Epithelial cell of esophagus (primary cell): ENCODE measurements at regions not wholly inside any gene's neighbourhood (a gene's known extent, or its start where the extent isn't known, plus 50 kb on each side); places are given as distances from the start of the nearest gene placed in this dataset.

Source experiments
- DNase-seq: peaks from one replicate; pipeline ENCODE4 v3.0.0; 2010; ENCODE audit warnings: low read depth
- H3K4me3 ChIP-seq: 2 replicates; pipeline ENCODE4 v1.5.1; 2011; ENCODE audit warnings: mild to moderate bottlenecking, low read length, control low read depth
- TF ChIP-seq, protein P1 (sequence below): IDR thresholded peaks from 2 replicates; pipeline ENCODE4 v1.5.1; 2011; ENCODE audit warnings: low read depth, mild to moderate bottlenecking, low read length, control low read depth, inconsistent platforms; ENCODE audit not compliant: insufficient read depth; ENCODE audit errors: missing control alignments

DNA sequence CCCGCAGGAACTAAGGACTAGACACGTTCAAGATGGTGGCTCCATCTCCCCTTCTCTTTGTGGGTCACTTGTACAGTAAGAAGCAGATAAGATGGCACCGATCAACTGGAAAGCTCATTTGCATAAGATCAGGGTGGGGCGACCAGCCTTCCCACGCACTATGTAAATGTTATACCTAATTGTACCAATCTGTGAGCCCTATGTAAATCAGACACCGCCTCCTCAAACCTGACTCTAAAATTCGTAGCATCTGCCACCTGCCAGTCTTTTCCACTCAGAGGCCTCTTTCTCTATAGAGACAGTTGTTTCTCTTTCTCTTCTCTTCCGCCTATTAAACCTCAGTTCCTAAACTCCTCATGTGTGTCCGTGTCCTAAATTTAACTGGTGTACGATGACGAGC lies 324.5 kb downstream of the PHF14 start:
- H3K4me3 ChIP-seq = no peak overlapping the region
- TF ChIP-seq, protein P1, sequence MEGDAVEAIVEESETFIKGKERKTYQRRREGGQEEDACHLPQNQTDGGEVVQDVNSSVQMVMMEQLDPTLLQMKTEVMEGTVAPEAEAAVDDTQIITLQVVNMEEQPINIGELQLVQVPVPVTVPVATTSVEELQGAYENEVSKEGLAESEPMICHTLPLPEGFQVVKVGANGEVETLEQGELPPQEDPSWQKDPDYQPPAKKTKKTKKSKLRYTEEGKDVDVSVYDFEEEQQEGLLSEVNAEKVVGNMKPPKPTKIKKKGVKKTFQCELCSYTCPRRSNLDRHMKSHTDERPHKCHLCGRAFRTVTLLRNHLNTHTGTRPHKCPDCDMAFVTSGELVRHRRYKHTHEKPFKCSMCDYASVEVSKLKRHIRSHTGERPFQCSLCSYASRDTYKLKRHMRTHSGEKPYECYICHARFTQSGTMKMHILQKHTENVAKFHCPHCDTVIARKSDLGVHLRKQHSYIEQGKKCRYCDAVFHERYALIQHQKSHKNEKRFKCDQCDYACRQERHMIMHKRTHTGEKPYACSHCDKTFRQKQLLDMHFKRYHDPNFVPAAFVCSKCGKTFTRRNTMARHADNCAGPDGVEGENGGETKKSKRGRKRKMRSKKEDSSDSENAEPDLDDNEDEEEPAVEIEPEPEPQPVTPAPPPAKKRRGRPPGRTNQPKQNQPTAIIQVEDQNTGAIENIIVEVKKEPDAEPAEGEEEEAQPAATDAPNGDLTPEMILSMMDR = no peak
- DNase-seq = no peak

DNA sequence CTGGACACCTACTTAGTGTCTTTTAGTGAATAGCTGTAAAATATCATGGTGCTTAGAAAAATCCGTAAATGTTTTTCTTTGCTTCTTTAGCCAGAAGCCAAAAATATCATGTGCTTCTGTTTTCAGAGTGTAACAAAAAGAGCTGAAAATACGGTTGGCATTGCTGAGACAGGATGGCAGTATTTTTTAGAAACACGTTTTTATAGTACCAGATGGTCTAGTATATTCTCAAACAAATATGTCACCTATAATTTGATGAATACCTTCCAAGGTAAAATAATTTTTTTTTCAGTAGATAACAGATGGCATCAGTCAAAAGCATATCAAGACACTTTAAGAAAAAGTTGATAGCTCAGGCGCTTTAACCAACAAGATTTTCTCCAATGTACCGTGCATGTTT lies 326.6 kb downstream of the PHF14 start:
- no peak for DNase-seq
- no peak overlapping the region for H3K4me3 ChIP-seq
- TF ChIP-seq, protein P1 = no peak

DNA sequence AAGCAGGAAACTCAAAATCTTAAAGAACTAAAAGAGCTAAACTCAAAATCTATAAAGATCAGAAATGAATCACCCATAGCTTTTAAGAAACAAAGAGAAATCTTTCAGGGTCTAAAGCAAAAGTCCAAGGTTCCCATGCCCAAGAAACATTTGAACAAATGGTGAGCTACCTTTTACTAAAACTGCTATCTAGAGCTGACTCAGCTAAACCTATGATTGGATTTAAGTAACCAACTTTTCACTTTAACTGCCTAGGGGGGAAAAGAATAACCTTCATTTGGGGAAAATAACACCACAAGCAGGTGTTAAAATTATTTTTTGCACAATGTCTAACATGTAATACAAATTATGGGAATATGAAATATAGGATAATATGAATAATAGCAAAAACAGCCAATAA lies 328.4 kb downstream of the PHF14 start:
- TF ChIP-seq, protein P1 = no peak
- no peak overlapping the region for H3K4me3 ChIP-seq
- DNase-seq = no peak

DNA sequence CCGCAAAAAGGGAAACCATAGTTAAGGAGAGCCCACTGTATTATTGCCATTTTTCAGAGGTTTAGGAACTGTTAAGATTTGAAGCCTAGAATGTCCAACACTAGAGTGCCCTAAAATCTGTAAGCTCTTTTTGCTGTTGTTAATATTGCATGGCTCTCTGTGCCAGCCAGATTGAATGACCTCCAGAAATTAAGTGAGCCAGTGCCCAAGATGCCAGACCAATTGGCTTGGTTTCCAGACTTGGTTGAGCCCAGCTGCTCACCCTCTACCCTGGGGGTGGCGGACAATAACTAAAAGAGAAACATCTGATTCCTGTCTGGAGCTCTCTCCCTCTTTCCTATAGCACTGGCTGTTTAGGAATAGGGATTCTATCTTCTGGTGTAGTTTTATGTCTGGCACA lies 340.1 kb downstream of the PHF14 start:
- DNase-seq = no peak
- H3K4me3 ChIP-seq = no peak overlapping the region
- TF ChIP-seq, protein P1 = no peak

DNA sequence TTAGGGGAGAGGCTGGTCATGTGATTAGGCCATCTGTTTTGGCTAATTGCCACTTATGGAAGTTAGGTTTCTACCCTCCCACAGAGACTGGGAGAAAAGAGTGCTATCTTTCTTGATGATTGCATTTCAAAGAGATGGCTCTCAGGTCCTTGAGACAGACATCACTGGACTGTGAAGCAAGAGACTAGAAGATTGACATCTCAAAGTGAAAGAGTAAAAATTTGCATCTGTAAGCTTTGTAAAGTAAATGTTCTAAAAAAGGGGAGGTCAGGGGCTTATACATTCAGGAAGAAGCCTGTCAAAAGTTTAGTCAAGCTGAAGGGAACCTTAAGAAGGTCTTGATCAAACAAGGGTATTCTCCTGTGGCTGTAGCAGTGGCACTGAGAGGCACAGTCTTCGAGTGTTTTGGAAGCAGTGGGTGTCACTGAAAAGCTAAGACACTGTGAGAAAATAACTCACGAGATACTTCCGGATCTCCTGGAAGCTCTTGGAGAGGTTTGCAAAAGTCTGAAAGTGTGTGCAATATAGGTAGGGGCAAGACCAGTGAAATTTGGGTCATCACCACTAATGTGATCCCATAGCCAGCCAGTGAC lies 342.1 kb downstream of the PHF14 start:
- DNase-seq = no peak
- TF ChIP-seq, protein P1 = no peak
- H3K4me3 ChIP-seq = no peak overlapping the region

DNA sequence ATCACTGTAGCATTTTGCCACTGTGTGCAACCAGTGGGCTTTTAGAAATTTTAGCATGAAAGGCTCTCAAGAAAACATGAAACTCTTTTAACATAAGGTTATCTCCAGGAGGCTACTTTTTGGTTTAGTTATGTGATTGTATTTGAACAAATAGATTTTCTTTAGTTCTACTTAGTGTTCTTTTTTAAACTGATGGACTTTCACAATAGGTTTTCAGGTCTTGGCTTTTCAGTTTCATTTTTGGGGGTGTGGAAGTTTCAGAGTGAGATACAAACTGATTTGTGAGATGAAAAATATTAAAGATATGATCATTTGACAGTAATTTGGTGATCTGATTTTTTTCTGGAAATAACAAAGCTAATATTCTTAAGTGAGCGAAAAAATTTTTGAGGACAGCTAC lies 344.1 kb downstream of the PHF14 start:
- DNase-seq = no peak
- TF ChIP-seq, protein P1 = no peak
- no peak overlapping the region for H3K4me3 ChIP-seq

DNA sequence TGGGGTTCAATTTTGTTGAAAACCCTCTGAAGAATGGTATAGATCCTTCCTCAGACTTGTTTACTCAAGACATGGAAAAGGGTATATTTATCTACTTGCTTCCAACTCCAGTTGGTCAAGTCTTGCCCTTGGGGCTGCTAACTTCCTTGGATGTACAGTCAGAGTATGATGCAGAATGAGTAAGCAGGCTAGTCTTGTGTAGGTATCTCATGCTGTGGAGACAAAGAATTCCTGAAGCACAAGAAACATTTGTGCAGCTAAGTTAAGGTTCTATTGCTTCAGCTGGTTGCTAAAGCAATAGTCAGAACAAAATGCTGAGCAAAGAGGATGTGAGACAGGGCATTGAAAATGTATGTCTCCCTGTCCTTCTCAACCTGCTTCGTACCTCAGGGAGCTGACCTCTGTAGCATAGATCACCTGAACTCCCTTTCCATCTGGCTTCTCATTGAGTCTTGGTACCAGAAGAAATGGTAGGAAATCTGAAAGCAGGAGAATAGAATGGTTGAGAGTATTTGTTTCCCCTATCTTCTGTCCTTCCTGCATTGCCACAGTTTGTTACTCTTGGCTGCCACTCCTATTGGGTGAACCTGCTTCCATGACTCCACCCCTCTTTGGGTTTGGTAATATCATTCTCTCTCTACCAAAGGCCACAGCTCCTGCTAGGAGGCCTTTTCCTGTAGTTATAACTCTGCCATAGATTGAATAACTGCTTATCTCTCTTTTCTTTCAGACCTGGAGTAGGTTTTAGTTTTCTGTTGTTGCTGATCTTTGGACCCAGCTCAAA lies 346.0 kb downstream of the PHF14 start:
- H3K4me3 ChIP-seq = no peak overlapping the region
- TF ChIP-seq, protein P1 = no peak
- peak; percentile 86 for DNase-seq
